GM21825 (cell line): ENCODE measurements at regions not wholly inside any gene's neighbourhood (a gene's known extent, or its start where the extent isn't known, plus 50 kb on each side); places are given as distances from the start of the nearest gene placed in this dataset.
"Not testable (repeated sequence)": the region's sequence is repeated elsewhere in the genome, so short reads cannot be mapped to it uniquely, and the experiment has no call there.

ENCODE experiments used
- ATAC-seq: cut with Tn5 transposase; IDR thresholded peaks from one replicate; pipeline ENCODE4 v1.9.1; 2021; ENCODE audit warnings: mild to moderate bottlenecking, moderate library complexity; ENCODE audit not compliant: unreplicated experiment

- no peak for ATAC-seq
Observed at GRCh38 chr10:45518741-45519140, 144.7 kb downstream of the ALOX5 start.

GRCh38 chr10:45515630-45516029 lies 141.6 kb downstream of the ALOX5 start:
- ATAC-seq = no peak

DNA sequence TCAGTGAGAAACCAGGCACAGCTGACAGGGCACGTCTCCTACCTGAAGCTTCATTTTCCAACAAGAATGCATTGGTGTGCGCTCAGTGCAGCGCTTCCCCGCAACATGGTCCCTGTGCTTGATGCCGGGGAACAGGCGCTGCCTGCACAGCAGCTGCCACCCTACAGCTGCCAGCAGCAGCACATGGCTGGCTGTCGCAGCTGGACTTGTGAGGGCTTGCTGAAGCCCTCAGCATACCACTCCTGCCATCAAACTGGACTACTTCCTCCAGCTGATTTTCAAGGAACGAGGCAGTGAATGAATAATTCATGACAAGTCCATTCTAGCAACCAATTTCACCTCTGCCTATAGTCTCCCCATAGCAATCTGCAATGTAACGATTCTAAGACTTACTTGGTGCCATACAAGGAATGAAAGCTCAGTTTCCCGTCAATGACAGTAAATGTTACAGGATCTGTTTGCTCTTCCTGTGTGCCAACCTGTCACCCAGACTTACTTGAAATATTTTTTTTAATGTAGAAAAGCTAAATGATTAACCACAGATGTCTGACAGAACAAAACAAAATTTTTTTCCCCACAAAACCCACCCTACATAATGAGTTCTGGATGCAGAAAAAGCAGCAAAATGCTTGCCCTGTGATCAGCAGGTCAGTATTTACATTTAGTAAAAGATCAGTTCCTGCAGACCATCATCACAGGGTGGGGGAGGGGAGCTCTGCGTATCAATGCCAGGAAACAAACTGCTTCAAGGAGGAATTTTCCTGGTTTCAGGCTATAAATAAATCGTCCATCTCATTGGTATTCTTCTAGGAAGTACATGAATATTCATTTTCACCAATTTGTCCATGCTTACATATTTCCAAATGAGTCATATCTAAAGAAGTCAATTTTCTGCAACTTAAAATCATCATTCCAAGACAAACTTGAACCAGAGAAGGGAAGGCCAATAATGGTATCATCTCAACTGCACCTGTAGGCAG lies 140.6 kb downstream of the ALOX5 start:
- ATAC-seq = no peak

- ATAC-seq = no peak
Observed at GRCh38 chr10:45513551-45513950, 139.5 kb downstream of the ALOX5 start.

GRCh38 chr10:45511926-45512325 lies 137.9 kb downstream of the ALOX5 start:
- ATAC-seq = not testable (repeated sequence)

DNA sequence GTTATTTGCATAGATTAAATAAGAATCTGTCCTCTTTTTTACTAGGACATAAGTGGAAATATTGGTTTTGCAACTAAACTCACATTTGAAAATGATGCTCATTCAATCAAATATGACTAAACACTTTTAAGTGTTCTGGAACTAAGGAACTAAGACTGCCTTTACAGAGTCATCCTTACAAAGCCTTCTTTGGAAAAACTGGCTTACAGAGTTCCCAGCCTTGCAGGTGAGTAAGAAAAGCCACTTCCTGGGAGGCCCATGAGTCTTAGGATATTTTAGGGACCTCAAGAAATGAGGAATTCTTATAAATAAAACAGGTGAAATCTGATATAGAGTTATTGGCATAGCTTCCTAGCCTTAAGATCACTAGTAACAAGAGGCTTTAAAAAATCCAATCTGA lies 135.5 kb downstream of the ALOX5 start:
- ATAC-seq = no peak

DNA sequence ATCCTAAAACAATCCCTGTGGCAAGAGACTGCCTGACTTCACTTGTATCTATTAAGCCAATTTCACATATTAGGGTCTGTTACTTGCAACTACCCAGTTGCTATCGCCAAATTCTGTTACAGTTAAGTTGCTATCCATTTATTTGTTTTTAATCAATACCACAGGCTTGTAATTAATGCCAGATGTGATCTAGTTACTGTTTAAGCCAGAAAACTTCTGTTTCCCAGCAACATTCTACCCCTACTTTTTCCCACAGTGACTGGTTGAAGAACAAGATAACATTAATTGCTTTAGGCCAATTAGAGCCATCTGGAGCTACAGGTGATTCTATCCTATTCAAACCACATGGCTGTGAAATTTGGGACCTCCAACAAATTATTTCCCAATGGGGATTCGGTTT lies 131.3 kb downstream of the ALOX5 start:
- ATAC-seq = no peak

GRCh38 chr10:45502458-45502857 lies 128.4 kb downstream of the ALOX5 start:
- no peak for ATAC-seq

DNA sequence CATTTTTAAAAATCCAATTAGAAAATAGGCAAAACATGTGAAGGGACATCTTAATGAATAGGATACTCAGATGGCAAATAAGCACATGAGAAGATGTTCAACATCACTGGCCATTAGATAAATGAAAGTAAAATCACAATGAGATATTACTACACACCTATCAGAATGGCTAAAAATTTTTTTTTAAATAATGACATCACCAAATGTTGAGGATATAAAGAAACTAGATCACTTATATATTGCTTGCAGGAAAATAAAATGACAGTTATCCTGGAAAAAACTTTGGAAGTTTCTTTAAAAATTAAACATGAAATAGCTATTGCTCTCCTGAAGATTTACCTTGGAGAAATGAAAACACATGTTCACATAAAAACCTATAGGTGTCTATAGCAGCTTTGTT lies 127.8 kb downstream of the ALOX5 start:
- ATAC-seq = no peak

- no peak for ATAC-seq
Observed at GRCh38 chr10:45500798-45501197, 126.8 kb downstream of the ALOX5 start.

- no peak for ATAC-seq
Observed at GRCh38 chr10:45500304-45500703, 126.3 kb downstream of the ALOX5 start.

- no peak for ATAC-seq
Observed at GRCh38 chr10:45495438-45496152, 121.6 kb downstream of the ALOX5 start.
